ENCODE measurements at regions not wholly inside any gene's neighbourhood (a gene's known extent, or its start where the extent isn't known, plus 50 kb on each side); places are given as distances from the start of the nearest gene placed in this dataset.

GRCh38 chr4:102439812-102440211 is 61.3 kb upstream of the NFKB1 start:
- TF ChIP-seq CTCF (optimal IDR thresholded peaks at IDR 0.05 in 1 of 3, IDR thresholded peaks at IDR 0.05 in 1 of 3, conservative IDR thresholded peaks at IDR 0.05 in 1 of 3; ENCODE audit: extremely low read depth in 1 of 3, insufficient read depth in 2 of 3, low read length in 3 of 3) (no peak), EZH2 (IDR thresholded peaks at IDR 0.05; ENCODE audit: low read length) (no peak)

Measured in keratinocyte (primary cell).